HK-2 (cell line): ENCODE measurements at regions not wholly inside any gene's neighbourhood (a gene's known extent, or its start where the extent isn't known, plus 50 kb on each side); places are given as distances from the start of the nearest gene placed in this dataset.

Source experiments
- DNase-seq: peaks from one replicate; pipeline ENCODE4 v3.0.0-alpha.2; 2018; ENCODE audit not compliant: unreplicated experiment

DNA sequence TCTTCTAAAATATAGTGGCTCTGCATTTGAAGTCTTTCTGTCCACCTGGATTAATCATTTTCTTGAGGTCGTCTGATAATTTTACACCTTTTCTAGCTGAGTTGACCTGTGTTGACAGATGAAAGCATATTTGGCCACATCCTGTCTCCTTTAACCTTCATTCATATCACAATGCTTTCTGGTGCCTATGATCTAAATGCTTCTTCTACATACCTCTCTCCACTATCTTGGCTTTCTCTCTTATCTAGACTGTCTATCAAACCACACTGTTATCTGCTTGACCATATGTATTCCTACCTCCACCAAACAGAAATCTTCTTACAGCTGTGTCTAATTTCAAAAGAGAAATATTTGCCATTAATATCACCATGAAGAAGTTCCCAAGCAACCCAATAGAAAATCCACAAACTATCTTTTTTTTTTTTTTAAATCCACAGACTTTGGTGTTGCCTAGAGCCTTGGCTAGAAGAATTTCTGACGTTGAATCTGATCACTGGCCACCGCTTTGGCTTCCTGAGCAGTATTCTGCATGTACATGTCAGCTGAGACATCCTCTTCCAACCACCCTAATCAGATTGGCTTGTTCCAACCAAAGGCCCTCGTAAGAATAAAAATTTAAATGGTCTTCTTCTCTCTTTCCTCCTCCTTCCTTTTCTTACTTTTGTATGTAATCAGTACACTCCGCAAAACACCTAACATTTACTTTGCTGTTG is 66.3 kb upstream of the SP4 start:
- DNase-seq = no peak

DNA sequence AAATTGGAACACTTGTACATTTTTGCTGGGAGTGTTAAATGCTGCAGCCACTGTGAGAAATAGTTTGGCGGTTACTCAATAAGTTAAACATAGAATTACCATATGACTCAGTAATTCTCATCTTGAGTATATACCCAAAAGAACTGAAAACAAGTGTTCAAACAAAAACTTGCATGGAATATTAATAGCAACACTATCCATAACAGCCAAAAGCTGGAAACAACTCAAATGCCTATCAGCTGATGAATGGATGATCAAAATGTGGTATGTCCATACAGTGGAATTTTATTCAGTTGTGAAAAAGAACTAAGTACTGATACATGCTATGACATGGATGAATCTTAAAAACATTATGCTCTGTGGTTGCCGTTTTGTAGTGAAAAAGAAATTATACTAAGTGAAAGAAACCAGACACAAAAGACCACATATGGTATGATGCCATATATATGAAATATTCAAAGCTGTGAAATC is 63.0 kb upstream of the SP4 start:
- no peak for DNase-seq

DNA sequence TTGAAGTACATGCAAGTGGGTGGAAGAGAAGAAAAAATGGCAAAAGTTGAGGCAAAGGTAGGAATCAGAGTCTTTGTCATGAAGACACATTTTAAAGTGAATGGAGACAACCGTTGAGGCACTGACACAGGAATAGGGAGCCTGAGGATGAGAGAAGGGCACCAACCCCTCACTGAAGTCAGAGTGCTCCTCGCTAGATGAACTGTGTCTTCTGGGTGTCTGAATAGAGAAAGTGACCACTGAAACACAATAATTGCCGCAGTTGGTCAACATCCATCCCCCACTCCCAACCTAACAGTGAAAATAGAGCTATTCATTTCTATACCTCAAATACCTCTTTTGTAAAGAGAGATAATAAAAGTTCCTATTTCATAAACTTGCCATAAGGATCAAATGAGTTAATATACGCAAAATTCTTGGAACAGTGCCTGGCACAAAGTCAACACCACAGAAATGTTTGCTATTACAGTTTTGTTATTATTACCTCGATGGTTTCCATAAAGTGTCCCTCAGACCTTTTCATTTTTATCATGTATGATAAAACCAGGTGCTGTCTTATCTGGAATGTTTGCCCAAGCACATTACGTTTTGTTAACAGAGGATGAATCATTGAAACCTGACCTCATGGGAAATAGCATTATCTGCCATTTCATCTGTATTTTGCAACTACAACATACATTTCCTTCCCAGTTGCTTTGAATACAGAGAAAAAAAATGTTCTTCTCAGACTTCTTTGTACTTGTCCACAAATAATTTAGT is 61.8 kb upstream of the SP4 start:
- DNase-seq = no peak

DNA sequence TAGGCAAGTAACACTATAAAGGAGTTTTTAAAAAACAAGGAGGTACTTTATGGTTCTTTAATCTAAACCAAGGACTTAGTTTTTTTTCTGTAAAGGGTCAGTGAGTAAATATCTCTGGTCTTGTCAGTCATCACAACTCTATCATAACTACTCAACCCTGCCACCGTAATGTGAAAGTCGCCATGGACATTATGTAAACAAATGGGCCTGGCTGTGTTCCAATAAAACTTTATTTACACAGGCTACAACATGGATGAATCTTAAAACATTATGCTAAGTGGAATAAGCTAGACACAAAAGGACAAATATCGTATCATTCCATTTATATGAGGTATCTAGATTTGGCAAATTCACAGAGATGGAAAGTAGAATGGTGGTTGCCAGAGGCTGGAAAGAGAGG is 60.8 kb upstream of the SP4 start:
- DNase-seq = no peak

DNA sequence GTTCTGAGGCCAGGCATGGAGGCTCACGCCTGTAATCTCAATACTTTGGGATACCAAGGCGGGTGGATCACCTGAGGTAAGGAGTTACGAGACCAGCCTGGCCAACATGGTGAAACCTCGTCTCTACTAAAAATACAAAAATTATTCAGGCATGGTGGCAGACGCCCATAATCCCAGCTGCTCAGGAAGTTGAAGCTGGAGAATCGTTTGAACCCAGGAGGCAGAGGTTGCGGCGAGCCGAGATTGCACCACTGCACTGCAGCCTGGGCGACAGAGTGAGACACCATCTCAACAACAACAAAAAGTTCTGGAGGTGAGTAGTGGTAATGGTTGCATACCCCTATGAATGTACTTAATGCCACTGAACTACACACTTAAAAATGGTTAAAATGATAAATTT is 60.3 kb upstream of the SP4 start:
- DNase-seq = no peak

DNA sequence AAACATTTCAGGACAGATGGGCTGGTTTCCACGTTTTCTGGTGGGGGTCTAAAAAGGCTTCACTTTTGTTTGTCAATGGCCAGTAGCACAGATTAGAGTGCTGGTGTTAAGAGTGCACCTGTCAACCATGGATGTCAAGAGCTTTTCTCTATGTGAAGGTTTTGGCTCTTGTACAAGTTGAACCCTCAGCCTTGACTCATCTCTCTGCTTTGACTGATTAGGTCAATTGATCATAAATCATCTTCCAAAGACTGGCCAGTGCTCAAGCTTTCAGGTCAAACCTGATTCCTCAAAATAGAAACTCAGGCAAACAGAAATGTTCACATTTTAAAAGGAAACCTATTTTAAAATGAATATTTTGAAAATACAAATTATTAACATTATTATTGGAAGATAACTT is 59.6 kb upstream of the SP4 start:
- no peak for DNase-seq

DNA sequence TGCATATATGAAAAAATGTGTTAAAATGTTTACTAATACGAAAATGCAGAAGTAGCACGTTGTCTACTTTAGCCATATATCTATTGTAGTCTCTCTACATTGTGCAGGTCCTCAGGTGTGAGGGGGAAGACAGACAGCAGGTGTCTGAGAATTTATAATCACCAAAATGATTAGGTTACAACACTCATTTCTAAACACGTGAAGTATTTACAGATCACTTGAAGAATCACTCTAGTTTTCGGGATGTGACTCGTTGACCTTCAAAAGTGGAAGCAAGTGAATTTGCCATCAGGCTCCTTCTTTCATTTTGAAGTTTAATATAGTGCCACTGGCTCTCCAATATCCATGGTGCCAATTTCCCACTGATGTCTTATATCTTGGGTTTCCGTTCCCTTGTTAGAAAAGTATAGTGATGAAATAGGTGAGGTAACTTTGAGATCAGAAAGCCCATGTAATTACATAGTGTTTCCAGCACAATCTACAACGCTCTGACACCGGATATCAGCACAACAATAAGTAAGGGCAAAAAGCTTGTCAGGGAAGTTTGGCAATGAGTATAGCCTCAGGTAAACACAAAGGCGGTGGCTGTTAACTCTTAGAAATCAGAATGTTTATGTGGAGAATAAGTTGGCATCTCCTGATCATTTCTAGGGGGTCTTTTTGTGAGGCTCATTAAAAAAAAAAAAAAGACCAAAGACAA is 57.5 kb upstream of the SP4 start:
- DNase-seq = no peak

DNA sequence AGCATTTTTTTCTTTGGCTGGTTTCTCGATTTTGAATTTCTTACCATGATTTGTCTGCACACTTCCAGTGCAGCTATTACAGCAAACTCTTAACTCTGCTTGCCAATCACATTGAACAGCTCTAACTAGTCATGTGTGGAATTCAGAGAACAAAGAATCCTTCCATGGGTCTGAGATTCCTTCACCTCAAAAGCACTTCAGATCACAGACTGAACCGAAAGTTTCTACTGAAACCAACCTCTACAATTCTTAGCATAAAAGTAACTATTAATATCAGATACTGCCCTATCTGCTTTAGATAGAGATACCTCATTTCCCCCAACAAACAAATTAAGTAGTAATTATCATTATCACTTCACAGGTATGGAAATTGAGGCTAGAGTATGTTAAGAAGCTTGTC is 56.5 kb upstream of the SP4 start:
- DNase-seq = no peak

DNA sequence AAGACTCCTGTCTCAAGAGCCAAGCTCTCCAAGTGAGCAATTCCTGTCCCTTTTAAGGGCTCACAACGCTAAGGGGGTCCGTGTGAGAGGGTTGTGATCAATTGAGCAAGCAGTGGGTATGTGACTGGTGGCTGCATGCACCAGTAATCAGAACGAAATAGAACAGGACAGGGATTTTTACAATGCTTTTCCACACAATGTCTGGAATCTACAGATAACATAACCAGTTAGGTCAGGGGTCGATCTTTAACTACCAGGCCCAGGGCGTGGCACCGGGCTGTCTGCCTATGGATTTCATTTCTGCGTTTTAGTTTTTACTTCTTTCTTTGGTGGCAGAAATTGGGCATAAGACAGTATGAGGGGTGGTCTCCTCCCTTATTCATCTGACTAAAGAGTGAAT is 54.9 kb upstream of the SP4 start:
- no peak for DNase-seq

DNA sequence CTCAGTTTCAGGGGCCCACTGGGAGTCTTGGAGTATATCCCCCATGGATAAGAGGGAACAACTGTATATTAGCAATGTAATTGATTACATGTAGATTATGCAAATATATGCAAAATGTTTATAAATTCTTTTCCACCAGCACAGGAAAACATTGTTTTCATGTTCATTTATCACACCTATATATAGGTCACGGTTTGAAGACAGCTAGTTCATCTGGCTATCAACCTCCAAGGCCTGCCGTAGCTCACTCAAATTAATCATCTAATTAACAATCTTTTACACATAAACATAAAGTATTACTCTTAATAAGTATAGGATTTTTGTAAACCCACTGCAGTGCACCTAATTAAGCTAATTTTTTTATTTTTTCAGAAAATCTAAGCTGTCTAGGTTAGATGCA is 53.7 kb upstream of the SP4 start:
- DNase-seq = no peak

DNA sequence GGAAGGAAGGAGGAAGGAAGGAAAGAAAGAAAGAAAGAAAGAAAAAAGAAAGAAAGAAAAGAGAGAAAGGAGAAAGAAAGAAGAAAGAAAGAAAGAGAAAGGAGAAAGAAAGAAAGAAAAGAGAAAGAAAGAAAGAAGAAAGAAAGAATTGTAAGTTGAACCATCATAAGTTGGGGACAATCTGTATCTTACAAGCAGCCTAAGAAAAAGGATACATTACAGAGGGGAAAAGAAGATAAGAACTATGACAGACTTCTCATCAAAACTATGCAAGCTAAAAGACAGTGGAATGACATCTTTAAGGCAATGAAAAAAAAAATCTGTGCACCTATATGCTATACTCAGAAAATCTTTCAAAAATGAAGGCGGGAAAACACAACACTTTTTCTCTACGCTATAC is 50.3 kb upstream of the SP4 start:
- DNase-seq = no peak
